H1 (cell line): ENCODE measurements at regions not wholly inside any gene's neighbourhood (a gene's known extent, or its start where the extent isn't known, plus 50 kb on each side); places are given as distances from the start of the nearest gene placed in this dataset.

Experiments
- CTCF ChIA-PET: fragments of 300-600 bp; sonication (Branson Sonifier 250); formaldehyde crosslinking; loops from one replicate; lab custom pipeline; 2021; ENCODE audit not compliant: partially characterized antibody; lab: Charles Lee
- POLR2A ChIA-PET: fragments of 300-600 bp; sonication (Branson Sonifier 250); formaldehyde crosslinking; loops from one replicate; lab custom pipeline; 2021; ENCODE audit warnings: inconsistent platforms; ENCODE audit not compliant: partially characterized antibody; lab: Charles Lee
- DNase-seq, 2 experiments: peaks; one replicate each; pipeline versions ENCODE4 v3.0.0 to v3.0.0-alpha.2; 2010 to 2022; ENCODE audit warnings: low spot score in 2 of 2, low read depth in 1 of 2, mixed read lengths in 1 of 2
- FAIRE-seq: peaks from 2 replicates; lab custom pipeline; 2011; peaks lifted over from hg19 to GRCh38; lab: Jason Lieb, UNC
- H2AFZ ChIP-seq: 2 replicates; pipeline ENCODE4 v1.8.1; 2012; ENCODE audit warnings: low read length, inconsistent platforms
- H2AK5ac ChIP-seq: 2 replicates; pipeline ENCODE4 v1.6.1; 2013; ENCODE audit warnings: low read depth, low read length
- H2BK120ac ChIP-seq: replicated peaks from 2 replicates; pipeline ENCODE3; 2013; ENCODE audit warnings: low read depth, low read length, inconsistent platforms
- H2BK12ac ChIP-seq: 2 replicates; pipeline ENCODE4 v1.6.1; 2013; ENCODE audit warnings: low read depth, low read length
- H2BK15ac ChIP-seq: 2 replicates; pipeline ENCODE4 v1.6.1; 2013; ENCODE audit warnings: low read length
- H2BK20ac ChIP-seq: 2 replicates; pipeline ENCODE4 v1.6.1; 2013; ENCODE audit warnings: low read length
- H2BK5ac ChIP-seq: 2 replicates; pipeline ENCODE4 v1.6.1; 2013; ENCODE audit warnings: low read depth, low read length
- H3K14ac ChIP-seq: 2 replicates; pipeline ENCODE4 v1.6.1; 2013; ENCODE audit warnings: inconsistent platforms; ENCODE audit not compliant: insufficient read length
- H3K18ac ChIP-seq: 2 replicates; pipeline ENCODE4 v1.6.1; 2013; ENCODE audit warnings: low read length; ENCODE audit errors: extremely low read depth
- H3K23ac ChIP-seq: 2 replicates; pipeline ENCODE4 v1.6.1; 2013; ENCODE audit warnings: inconsistent platforms; ENCODE audit not compliant: insufficient read length
- H3K23me2 ChIP-seq: 2 replicates; pipeline ENCODE4 v1.6.1; 2013; ENCODE audit warnings: low read depth, low read length
- H3K27ac ChIP-seq: 2 replicates; pipeline ENCODE4 v1.6.1; 2011; ENCODE audit warnings: low read depth, low read length, inconsistent platforms
- H3K27me3 ChIP-seq, 4 experiments: replicated peaks in 1 of 4; 1 replicate in 1 of 4; 2 replicates in 3 of 4; pipeline versions ENCODE4 v1.6.1 to v1.8.1; 2011 to 2013; ENCODE audit warnings: low read length in 3 of 4, mild to moderate bottlenecking in 3 of 4, inconsistent platforms in 2 of 4, mixed read lengths in 2 of 4, moderate library complexity in 1 of 4; ENCODE audit not compliant: control insufficient read depth in 3 of 4, insufficient read depth in 3 of 4; ENCODE audit errors: extremely low read depth in 1 of 4
- H3K36me3 ChIP-seq, 4 experiments: 2 replicates each; pipeline versions ENCODE4 v1.6.1 to v1.8.1; 2011 to 2013; ENCODE audit warnings: mild to moderate bottlenecking in 4 of 4, low read length in 3 of 4, moderate library complexity in 2 of 4, control low read depth in 1 of 4, inconsistent platforms in 1 of 4; ENCODE audit not compliant: insufficient read depth in 4 of 4, control insufficient read depth in 2 of 4
- H3K4ac ChIP-seq: replicated peaks from 2 replicates; pipeline ENCODE3; 2013; ENCODE audit warnings: low read length, low read depth, mixed read lengths, inconsistent platforms; ENCODE audit not compliant: insufficient read length
- H3K4me1 ChIP-seq, 4 experiments: replicated peaks in 1 of 4; 1 replicate in 1 of 4; 2 replicates in 3 of 4; pipeline versions ENCODE4 v1.6.1 to v1.8.1; 2011 to 2013; ENCODE audit warnings: low read length in 3 of 4, inconsistent platforms in 2 of 4, mixed read lengths in 1 of 4; ENCODE audit not compliant: insufficient read depth in 4 of 4, control insufficient read depth in 3 of 4
- H3K4me2 ChIP-seq, 2 experiments: 2 replicates each; pipeline versions ENCODE4 v1.6.1 to v1.8.1; 2011 to 2013; ENCODE audit warnings: low read depth in 2 of 2, low read length in 2 of 2, control low read depth in 1 of 2, inconsistent platforms in 1 of 2, mild to moderate bottlenecking in 1 of 2; ENCODE audit not compliant: insufficient read depth in 1 of 2
- H3K4me3 ChIP-seq, 4 experiments: fragments of 200-600, 300-600 bp in 1 of 4; sonication (generic), shearing (Covaris generic), sonication (Bioruptor Twin) in 1 of 4; 2 replicates each; pipeline versions ENCODE4 v1.5.1 to v1.8.1; 2011 to 2016; ENCODE audit warnings: low read length in 4 of 4, low read depth in 3 of 4, control low read depth in 2 of 4, inconsistent platforms in 2 of 4, mild to moderate bottlenecking in 2 of 4, mixed read lengths in 1 of 4, moderate library complexity in 1 of 4; ENCODE audit not compliant: insufficient read depth in 2 of 4; ENCODE audit errors: extremely low read depth in 1 of 4
- H3K56ac ChIP-seq: replicated peaks from 2 replicates; pipeline ENCODE3; 2013; ENCODE audit warnings: low read depth, mild to moderate bottlenecking, mixed read lengths, low read length, inconsistent platforms; ENCODE audit not compliant: insufficient read length
- H3K79me1 ChIP-seq: 2 replicates; pipeline ENCODE4 v1.6.1; 2013; ENCODE audit warnings: low read depth, low read length, control low read depth
- H3K79me2 ChIP-seq, 2 experiments: 2 replicates each; pipeline versions ENCODE4 v1.6.1 to v1.8.1; 2012 to 2013; ENCODE audit warnings: low read length in 2 of 2, mild to moderate bottlenecking in 2 of 2, inconsistent platforms in 1 of 2; ENCODE audit not compliant: insufficient read depth in 2 of 2, control insufficient read depth in 1 of 2
- H3K9ac ChIP-seq, 4 experiments: replicated peaks in 1 of 4; 1 replicate in 1 of 4; 2 replicates in 3 of 4; pipeline versions ENCODE4 v1.6.1 to v1.8.1; 2011 to 2013; ENCODE audit warnings: low read depth in 3 of 4, low read length in 3 of 4, control low read depth in 2 of 4, mild to moderate bottlenecking in 2 of 4, moderate library complexity in 2 of 4, inconsistent platforms in 1 of 4; ENCODE audit errors: extremely low read depth in 1 of 4
- H3K9me3 ChIP-seq, 2 experiments: 2 replicates each; pipeline versions ENCODE4 v1.6.1 to v1.8.1; 2012 to 2013; ENCODE audit warnings: mild to moderate bottlenecking in 2 of 2, moderate library complexity in 2 of 2, control low read depth in 1 of 2, inconsistent platforms in 1 of 2, low read depth in 1 of 2, low read length in 1 of 2, mixed read lengths in 1 of 2; ENCODE audit not compliant: insufficient read depth in 2 of 2
- H4K20me1 ChIP-seq, 2 experiments: replicated peaks in 1 of 2; 2 replicates each; pipeline versions ENCODE3 to v1.8.1; 2011 to 2013; ENCODE audit warnings: inconsistent platforms in 2 of 2, low read length in 2 of 2, mild to moderate bottlenecking in 1 of 2; ENCODE audit not compliant: insufficient read depth in 2 of 2, control insufficient read depth in 1 of 2
- H4K5ac ChIP-seq: 2 replicates; pipeline ENCODE4 v1.6.1; 2013; ENCODE audit warnings: low read length, low read depth, mixed read lengths, inconsistent platforms; ENCODE audit not compliant: insufficient read length
- H4K8ac ChIP-seq: 2 replicates; pipeline ENCODE4 v1.8.0; 2013; ENCODE audit warnings: mild to moderate bottlenecking, moderate library complexity, low read length, inconsistent platforms; ENCODE audit not compliant: insufficient read depth; ENCODE audit errors: extremely low read depth
- H4K91ac ChIP-seq: replicated peaks from 2 replicates; pipeline ENCODE3; 2013; ENCODE audit warnings: low read length, mixed read lengths, inconsistent platforms; ENCODE audit not compliant: insufficient read length
- NANOG ChIP-seq: IDR thresholded peaks from 2 replicates; pipeline ENCODE4 v1.6.1; 2011; ENCODE audit warnings: low read length, low read depth, mild to moderate bottlenecking, inconsistent platforms; ENCODE audit not compliant: insufficient read depth, poor library complexity, severe bottlenecking
- WGBS, 2 experiments: shearing (Covaris generic) in 1 of 2; methylation state at CpG; one replicate each; pipeline versions ENCODE4 v1.1.6 to v1.1.7; 2013 to 2015; ENCODE audit warnings: low lambda C conversion rate in 2 of 2, mixed read lengths in 2 of 2, inconsistent platforms in 1 of 2, low coverage in 1 of 2, missing lambda C conversion rate in 1 of 2; ENCODE audit not compliant: insufficient replicate concordance in 2 of 2, insufficient coverage in 1 of 2, insufficient read length in 1 of 2; ENCODE audit errors: extremely low coverage in 1 of 2, missing lambda C conversion rate in 1 of 2; 5-methylcytosine and 5-hydroxymethylcytosine counted together

DNA sequence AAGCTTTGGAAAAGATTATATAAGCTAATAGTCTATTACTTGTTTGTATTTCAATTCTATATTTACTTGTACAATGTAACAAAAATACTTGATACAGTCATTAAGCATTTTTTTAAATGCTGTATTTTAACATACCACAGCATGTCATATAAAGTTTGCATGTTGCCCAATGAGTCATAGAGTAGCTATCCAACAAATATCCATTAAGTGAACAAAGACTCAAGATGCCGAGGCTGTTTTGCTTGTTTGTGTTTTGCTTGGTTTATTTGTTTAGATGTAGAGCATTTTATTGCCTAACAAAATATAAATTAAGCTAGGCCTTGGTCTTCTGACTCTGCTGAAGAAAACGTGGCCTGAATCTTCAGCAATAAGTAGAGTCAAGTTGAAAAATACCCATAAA, 1584.3 kb upstream of the NUDT12 start:
- no peaks in the 10 kb centered on the region for H3K79me2 ChIP-seq
- no peak overlapping the region for H4K8ac ChIP-seq
- no peak overlapping the region for H2AK5ac ChIP-seq
- H3K9me3 ChIP-seq = no peaks in the 10 kb centered on the region
- H4K5ac ChIP-seq = no peak overlapping the region
- H2BK120ac ChIP-seq = no peak overlapping the region
- H2BK5ac ChIP-seq = no peak overlapping the region
- H4K20me1 ChIP-seq = no peaks in the 10 kb centered on the region
- no peaks in the 10 kb centered on the region for H3K79me1 ChIP-seq
- no peak overlapping the region for H3K9ac ChIP-seq
- no peak overlapping the region for H3K4me3 ChIP-seq
- no peak overlapping the region for H3K4me2 ChIP-seq
- no peak overlapping the region for H3K56ac ChIP-seq
- no peaks in the 10 kb centered on the region for H3K23me2 ChIP-seq
- no peaks in the 10 kb centered on the region for H3K36me3 ChIP-seq
- H3K23ac ChIP-seq = no peak overlapping the region
- H2BK20ac ChIP-seq = no peak overlapping the region
- no peak overlapping the region for H3K14ac ChIP-seq
- FAIRE-seq (no peak), DNase-seq (no peak)
- WGBS, 2 experiments = 89% methylated on average over 2 of the region's 2 CpGs; no CpG with 5 or more reads in 1 of the 2 experiments
- no peak overlapping the region for H3K27ac ChIP-seq
- H4K91ac ChIP-seq = no peak overlapping the region
- H3K4me1 ChIP-seq = no peaks in the 10 kb centered on the region
- no peak overlapping the region for H2BK12ac ChIP-seq
- H2BK15ac ChIP-seq = no peak overlapping the region
- CTCF ChIA-PET = no interaction called here
- H3K4ac ChIP-seq = no peak overlapping the region
- H3K18ac ChIP-seq = no peak overlapping the region
- POLR2A ChIA-PET = no interaction called here
- H3K27me3 ChIP-seq = no peaks in the 10 kb centered on the region
- H2AFZ ChIP-seq = no peak overlapping the region
- no peak for TF ChIP-seq NANOG
